ENCODE measurements at regions not wholly inside any gene's neighbourhood (a gene's known extent, or its start where the extent isn't known, plus 50 kb on each side); places are given as distances from the start of the nearest gene placed in this dataset.

GRCh38 chr15:93162560-93162959 lies 73.5 kb upstream of the RGMA start:
- DNase-seq (no peak), ATAC-seq (no peak), FAIRE-seq (no peak)
- intact Hi-C loops (cut with DNase I), result no loop called here
- H3K27ac ChIP-seq, result no peak overlapping the region
- no peaks in the 10 kb centered on the region for H3K27me3 ChIP-seq
- no peaks in the 10 kb centered on the region for H3K9me3 ChIP-seq
- no peak overlapping the region for H3K4me3 ChIP-seq
- WGBS, 2 donors, result 87 to 91% methylated on average over 5 of the region's 5 CpGs
- H3K36me3 ChIP-seq, result no peaks in the 10 kb centered on the region
- no peak for TF ChIP-seq CTCF (IDR thresholded peaks at IDR 0.05)
- no peaks in the 10 kb centered on the region for H3K4me1 ChIP-seq

- 75 to 84% methylated on average over 5 of the region's 5 CpGs for WGBS, 2 donors
- H3K27ac ChIP-seq, result no peak overlapping the region
- no peak for FAIRE-seq
These were observed 70.9 kb upstream of the RGMA start for GRCh38 chr15:93159930-93160329.

GRCh38 chr15:93158097-93158900 lies 69.3 kb upstream of the RGMA start:
- TF ChIP-seq CTCF (IDR thresholded peaks at IDR 0.05), result no peak
- DNase-seq (no peak), FAIRE-seq (no peak), ATAC-seq (no peak)
- Histone ChIP-seq H3K4me1 (no peaks in the 10 kb centered on the region), H3K27me3 (no peaks in the 10 kb centered on the region), H3K4me3 (no peak overlapping the region), H3K9me3 (no peaks in the 10 kb centered on the region), H3K36me3 (no peaks in the 10 kb centered on the region), H3K27ac (no peak overlapping the region)
- intact Hi-C loops (cut with DNase I), result no loop called here
- 90 to 91% methylated on average over 13 of the region's 13 CpGs for WGBS, 2 donors

More at GRCh38 chr15:93159930-93160329, 70.9 kb upstream of the RGMA start:
- no peaks in the 10 kb centered on the region for H3K27me3 ChIP-seq
- no peak overlapping the region for H3K4me3 ChIP-seq
- no peak for ATAC-seq
- H3K36me3 ChIP-seq, result no peaks in the 10 kb centered on the region
- no peaks in the 10 kb centered on the region for H3K9me3 ChIP-seq
- intact Hi-C loops (cut with DNase I), result no loop called here
- TF ChIP-seq CTCF (IDR thresholded peaks at IDR 0.05), result no peak
- no peak for DNase-seq
- no peaks in the 10 kb centered on the region for H3K4me1 ChIP-seq

- no peak for DNase-seq
- 67 to 76% methylated on average over 5 of the region's 5 CpGs for WGBS, 2 donors
- no peak for TF ChIP-seq CTCF (IDR thresholded peaks at IDR 0.05)
- no peaks in the 10 kb centered on the region for H3K9me3 ChIP-seq
- no peaks in the 10 kb centered on the region for H3K27me3 ChIP-seq
- H3K4me1 ChIP-seq, result no peaks in the 10 kb centered on the region
- H3K4me3 ChIP-seq, result no peak overlapping the region
- no peaks in the 10 kb centered on the region for H3K36me3 ChIP-seq
- no peak overlapping the region for H3K27ac ChIP-seq
- intact Hi-C loops (cut with DNase I), result no loop called here
- FAIRE-seq, result no peak
- no peak for ATAC-seq
These were observed 65.7 kb upstream of the RGMA start for GRCh38 chr15:93154666-93155065.

GRCh38 chr15:93152951-93153350 lies 63.9 kb upstream of the RGMA start:
- Histone ChIP-seq H3K9me3 (no peaks in the 10 kb centered on the region), H3K36me3 (no peaks in the 10 kb centered on the region), H3K4me1 (no peaks in the 10 kb centered on the region), H3K27ac (peak overlapping the region in 1 of 4 donors; percentile 13), H3K4me3 (no peak overlapping the region), H3K27me3 (no peaks in the 10 kb centered on the region)
- 36 to 42% methylated on average over 6 of the region's 6 CpGs for WGBS, 2 donors
- peak in 4 of 6 donors; percentile 19 to 71 (median 54) for DNase-seq
- intact Hi-C loops (cut with DNase I), result no loop called here
- peak; percentile 57 to 89 (median 74) for ATAC-seq
- no peak for TF ChIP-seq CTCF (IDR thresholded peaks at IDR 0.05)
- no peak for FAIRE-seq
